ENCODE measurements at regions not wholly inside any gene's neighbourhood (a gene's known extent, or its start where the extent isn't known, plus 50 kb on each side); places are given as distances from the start of the nearest gene placed in this dataset.

DNA sequence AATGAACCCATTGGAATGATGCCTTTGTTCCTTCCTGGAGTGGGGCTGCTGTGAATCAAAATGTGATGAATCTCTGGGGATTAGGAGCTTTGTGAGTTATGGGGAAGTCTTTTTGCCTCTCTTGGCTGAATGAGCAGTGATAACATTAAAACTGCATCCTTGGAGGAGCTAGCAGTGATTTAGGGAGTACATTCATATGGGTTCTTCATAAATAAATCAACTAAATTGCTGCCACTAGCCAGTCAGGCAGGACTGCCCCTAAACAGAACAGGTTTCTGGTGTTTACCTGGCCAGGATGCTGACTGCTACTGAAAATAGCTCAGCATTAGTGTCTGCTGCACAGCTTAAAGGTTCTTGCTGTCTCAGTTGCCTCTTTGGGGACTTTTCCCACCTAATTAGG, 244.5 kb upstream of the MEX3C start:
- no peak overlapping the region for H3K4me3 ChIP-seq (ENCODE audit: low read depth, low read length)
- no peak for DNase-seq (ENCODE audit: low read depth)
- TF ChIP-seq, protein P1, sequence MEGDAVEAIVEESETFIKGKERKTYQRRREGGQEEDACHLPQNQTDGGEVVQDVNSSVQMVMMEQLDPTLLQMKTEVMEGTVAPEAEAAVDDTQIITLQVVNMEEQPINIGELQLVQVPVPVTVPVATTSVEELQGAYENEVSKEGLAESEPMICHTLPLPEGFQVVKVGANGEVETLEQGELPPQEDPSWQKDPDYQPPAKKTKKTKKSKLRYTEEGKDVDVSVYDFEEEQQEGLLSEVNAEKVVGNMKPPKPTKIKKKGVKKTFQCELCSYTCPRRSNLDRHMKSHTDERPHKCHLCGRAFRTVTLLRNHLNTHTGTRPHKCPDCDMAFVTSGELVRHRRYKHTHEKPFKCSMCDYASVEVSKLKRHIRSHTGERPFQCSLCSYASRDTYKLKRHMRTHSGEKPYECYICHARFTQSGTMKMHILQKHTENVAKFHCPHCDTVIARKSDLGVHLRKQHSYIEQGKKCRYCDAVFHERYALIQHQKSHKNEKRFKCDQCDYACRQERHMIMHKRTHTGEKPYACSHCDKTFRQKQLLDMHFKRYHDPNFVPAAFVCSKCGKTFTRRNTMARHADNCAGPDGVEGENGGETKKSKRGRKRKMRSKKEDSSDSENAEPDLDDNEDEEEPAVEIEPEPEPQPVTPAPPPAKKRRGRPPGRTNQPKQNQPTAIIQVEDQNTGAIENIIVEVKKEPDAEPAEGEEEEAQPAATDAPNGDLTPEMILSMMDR (conservative IDR thresholded peaks at IDR 0.05; ENCODE audit: low read depth, low read length), result no peak

DNA sequence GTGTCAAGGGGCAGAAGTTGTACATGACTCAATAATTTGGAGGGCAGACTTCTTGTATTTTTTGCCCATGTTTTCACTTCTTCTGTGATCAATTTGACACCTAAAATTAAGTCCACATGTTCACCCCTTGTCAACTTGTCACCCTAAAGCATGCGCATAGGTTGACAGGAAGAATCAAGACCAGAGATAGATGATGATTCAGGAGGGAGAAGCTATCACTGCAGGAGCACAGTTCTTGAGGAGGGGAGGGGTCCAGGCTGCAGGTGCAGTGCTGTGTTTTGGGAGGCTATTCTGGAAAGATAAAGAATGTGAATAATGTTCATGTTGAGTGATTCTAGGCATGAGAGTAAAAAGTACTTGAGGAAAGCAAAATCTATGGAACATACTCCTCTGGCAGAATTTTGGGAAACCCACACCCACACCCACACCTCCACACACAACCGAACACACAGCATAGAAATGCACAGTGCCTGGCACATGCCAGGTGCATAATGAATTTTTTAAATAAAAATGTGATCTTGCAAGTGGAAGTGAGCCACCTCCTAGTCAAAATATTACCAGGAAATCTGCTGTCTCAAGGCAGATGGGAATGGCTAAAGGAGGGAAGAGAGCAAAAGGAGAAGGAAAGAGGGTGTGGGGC, 249.2 kb upstream of the MEX3C start:
- H3K4me3 ChIP-seq (ENCODE audit: low read depth, low read length), result no peak overlapping the region
- TF ChIP-seq, protein P1 (conservative IDR thresholded peaks at IDR 0.05; ENCODE audit: low read depth, low read length), result no peak
- DNase-seq (ENCODE audit: low read depth), result no peak

DNA sequence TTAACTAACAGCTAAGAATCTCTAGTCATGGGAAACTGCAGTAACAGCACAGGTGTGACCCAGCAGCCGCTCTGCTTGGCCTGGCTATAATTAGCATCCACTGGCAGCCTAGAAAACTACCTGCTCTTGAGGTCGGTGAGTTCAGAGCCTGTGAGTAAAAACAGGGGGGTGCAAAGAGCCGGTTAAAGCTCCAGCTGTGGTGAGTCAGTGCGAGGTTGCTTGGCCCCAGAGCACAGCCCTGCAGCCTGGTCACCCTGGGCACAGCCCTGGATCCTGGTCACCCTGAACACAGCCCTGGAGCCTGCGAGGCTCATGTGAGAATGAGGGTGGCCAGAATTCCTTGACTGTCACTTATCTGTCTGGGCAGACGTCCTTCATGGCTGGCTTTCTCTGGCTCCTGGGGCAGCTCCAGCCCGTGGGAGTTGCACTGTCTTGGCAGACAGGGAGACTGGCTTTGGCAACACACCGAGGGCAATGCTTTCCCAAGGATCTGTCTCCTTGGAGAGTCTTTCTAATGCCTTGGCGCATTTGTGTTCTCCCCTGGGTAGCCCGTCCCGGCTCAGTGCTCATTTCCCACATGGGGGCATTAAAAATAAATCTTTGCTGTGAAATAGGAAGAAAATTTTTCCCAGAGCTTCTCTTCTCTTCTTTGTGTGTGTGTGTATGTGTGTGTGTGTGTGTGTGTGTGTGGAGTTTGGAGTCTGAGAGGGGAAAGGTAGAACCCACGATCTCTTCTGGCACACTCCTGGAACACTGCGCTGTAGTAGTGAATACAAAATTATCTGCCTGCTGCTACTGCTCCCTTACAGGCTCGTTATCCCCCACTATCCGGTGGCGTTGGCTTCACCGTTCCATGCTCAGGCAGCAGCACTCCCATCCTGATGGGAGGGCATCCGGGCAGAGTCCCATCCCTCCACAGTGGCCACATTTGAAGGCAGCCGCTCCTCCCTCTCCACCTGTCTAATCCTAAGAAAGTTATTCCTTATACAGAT, 250.2 kb upstream of the MEX3C start:
- TF ChIP-seq, protein P1 (conservative IDR thresholded peaks at IDR 0.05; ENCODE audit: low read depth, low read length), result no peak
- DNase-seq (ENCODE audit: low read depth), result no peak
- H3K4me3 ChIP-seq (ENCODE audit: low read depth, low read length), result no peak overlapping the region

DNA sequence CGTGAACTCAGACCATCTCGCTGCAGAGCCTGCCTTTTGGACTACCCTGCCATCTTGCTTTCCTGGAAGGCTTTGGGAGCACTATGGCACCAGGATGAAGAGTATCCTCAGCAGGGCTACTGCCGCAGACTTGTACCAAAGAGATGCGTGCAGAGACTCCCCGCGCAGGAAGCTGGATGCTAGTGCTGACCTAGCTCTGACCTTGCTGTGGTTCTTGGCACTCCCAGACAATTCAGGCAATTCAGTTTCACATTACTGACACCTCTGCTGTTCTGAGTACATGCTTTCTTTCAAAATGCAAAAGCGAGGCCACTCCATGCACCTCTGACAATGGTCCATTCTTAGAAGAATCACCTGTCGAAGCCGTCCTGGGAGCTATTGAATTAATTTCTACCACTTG, 251.5 kb upstream of the MEX3C start:
- TF ChIP-seq, protein P1 (conservative IDR thresholded peaks at IDR 0.05; ENCODE audit: low read depth, low read length), result no peak
- no peak for DNase-seq (ENCODE audit: low read depth)

DNA sequence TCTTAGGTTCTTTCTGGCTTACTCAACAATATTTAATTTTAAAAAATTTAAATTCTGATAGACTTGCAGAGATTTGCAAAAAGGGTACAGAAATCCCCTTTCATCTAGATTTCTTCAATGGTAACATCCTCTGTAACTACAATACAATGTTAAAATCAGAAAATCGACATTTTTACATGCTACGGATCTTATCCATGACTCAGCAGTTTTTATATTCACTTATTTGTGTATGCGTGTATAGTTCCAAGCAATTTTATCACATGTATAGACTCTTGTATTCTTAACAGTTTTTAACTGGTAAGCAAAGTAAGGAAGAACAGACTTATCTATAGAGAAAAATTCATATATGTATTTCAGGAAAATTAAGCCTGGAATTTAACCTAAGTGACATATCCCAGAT, 256.1 kb upstream of the MEX3C start:
- no peak overlapping the region for H3K4me3 ChIP-seq (ENCODE audit: low read depth, low read length)
- no peak for DNase-seq (ENCODE audit: low read depth)
- TF ChIP-seq, protein P1 (conservative IDR thresholded peaks at IDR 0.05; ENCODE audit: low read depth, low read length), result no peak

More for the DNA sequence above, 251.5 kb upstream of the MEX3C start:
- H3K4me3 ChIP-seq (ENCODE audit: low read depth, low read length), result no peak overlapping the region

DNA sequence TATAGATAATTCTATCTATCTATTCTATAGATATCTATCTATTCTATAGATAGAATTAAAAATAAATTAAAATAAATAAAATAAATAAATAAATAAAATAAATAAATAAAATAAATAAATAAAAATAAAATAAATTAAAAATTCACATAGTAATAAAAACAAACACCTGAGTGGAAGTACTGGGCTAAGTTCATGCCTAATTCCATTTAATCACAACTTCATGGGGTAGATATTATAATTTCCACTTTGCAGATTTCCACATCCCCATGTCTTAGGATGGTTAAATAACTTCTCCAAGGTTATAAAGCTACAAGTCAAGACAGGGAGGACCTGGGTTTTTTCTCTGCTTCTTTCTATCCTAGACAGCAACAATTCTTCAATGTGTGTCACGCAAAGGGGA, 261.4 kb upstream of the MEX3C start:
- H3K4me3 ChIP-seq (ENCODE audit: low read depth, low read length), result no peak overlapping the region
- DNase-seq (ENCODE audit: low read depth), result no peak
- TF ChIP-seq, protein P1 (conservative IDR thresholded peaks at IDR 0.05; ENCODE audit: low read depth, low read length), result no peak

Measured in epithelial cell of proximal tubule (primary cell).